ENCODE measurements at regions not wholly inside any gene's neighbourhood (a gene's known extent, or its start where the extent isn't known, plus 50 kb on each side); places are given as distances from the start of the nearest gene placed in this dataset.

- TF ChIP-seq, protein P1, sequence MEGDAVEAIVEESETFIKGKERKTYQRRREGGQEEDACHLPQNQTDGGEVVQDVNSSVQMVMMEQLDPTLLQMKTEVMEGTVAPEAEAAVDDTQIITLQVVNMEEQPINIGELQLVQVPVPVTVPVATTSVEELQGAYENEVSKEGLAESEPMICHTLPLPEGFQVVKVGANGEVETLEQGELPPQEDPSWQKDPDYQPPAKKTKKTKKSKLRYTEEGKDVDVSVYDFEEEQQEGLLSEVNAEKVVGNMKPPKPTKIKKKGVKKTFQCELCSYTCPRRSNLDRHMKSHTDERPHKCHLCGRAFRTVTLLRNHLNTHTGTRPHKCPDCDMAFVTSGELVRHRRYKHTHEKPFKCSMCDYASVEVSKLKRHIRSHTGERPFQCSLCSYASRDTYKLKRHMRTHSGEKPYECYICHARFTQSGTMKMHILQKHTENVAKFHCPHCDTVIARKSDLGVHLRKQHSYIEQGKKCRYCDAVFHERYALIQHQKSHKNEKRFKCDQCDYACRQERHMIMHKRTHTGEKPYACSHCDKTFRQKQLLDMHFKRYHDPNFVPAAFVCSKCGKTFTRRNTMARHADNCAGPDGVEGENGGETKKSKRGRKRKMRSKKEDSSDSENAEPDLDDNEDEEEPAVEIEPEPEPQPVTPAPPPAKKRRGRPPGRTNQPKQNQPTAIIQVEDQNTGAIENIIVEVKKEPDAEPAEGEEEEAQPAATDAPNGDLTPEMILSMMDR (conservative IDR thresholded peaks at IDR 0.05 in 1 of 2, IDR thresholded peaks at IDR 0.05 in 1 of 2; ENCODE audit: extremely low read depth in 1 of 2, insufficient read depth in 1 of 2, low read depth in 1 of 2, low read length in 2 of 2), result no peak
- no peak for TF ChIP-seq EZH2 (IDR thresholded peaks at IDR 0.05; ENCODE audit: borderline replicate concordance, low read length)
Observed at GRCh38 chr10:57341294-57341693, 926.4 kb downstream of the IPMK start.
